CD8-positive, alpha-beta memory T cell (primary cell): ENCODE measurements at regions not wholly inside any gene's neighbourhood (a gene's known extent, or its start where the extent isn't known, plus 50 kb on each side); places are given as distances from the start of the nearest gene placed in this dataset.
"Not testable (repeated sequence)": the region's sequence is repeated elsewhere in the genome, so short reads cannot be mapped to it uniquely, and the experiment has no call there.

Experiments
- CTCF ChIA-PET: fragments of 350-600 bp; sonication (Branson Sonifier 250); formaldehyde crosslinking; loops from one replicate; lab custom pipeline; 2021; ENCODE audit warnings: antibody characterized with exemption; lab: Charles Lee
- POLR2A ChIA-PET: fragments of 350-600 bp; sonication (Branson Sonifier 250); formaldehyde crosslinking; loops from one replicate; lab custom pipeline; 2021; ENCODE audit warnings: antibody characterized with exemption; lab: Charles Lee
- DNase-seq, 5 donors: peaks; one replicate each; pipeline versions ENCODE4 v3.0.0 to v3.0.0-alpha.2; 2020 to 2022; ENCODE audit warnings: mixed read lengths in 1 of 5
- H3K27ac ChIP-seq: one replicate; pipeline ENCODE4 v1.7.0; 2013; ENCODE audit warnings: low read depth, mild to moderate bottlenecking, low read length, moderate library complexity
- H3K27me3 ChIP-seq: 2 replicates; pipeline ENCODE4 v1.7.0; 2013; ENCODE audit warnings: low read length, mild to moderate bottlenecking; ENCODE audit not compliant: insufficient read depth, poor library complexity, severe bottlenecking
- H3K36me3 ChIP-seq: 2 replicates; pipeline ENCODE4 v1.7.0; 2013; ENCODE audit warnings: mild to moderate bottlenecking, low read length, moderate library complexity; ENCODE audit not compliant: insufficient read depth
- H3K4me1 ChIP-seq: 2 replicates; pipeline ENCODE4 v1.7.0; 2013; ENCODE audit warnings: mild to moderate bottlenecking, low read length, moderate library complexity; ENCODE audit not compliant: insufficient read depth
- H3K4me3 ChIP-seq: 2 replicates; pipeline ENCODE4 v1.7.0; 2013; ENCODE audit warnings: mild to moderate bottlenecking, low read length
- H3K9me3 ChIP-seq: 2 replicates; pipeline ENCODE4 v1.7.0; 2013; ENCODE audit warnings: mild to moderate bottlenecking, low read length
- H3K27ac Mint-ChIP-seq, 8 donors: one replicate each; pipeline ENCODE4 v1.8.0; 2020 to 2021; ENCODE audit warnings: mixed read lengths in 8 of 8, mild to moderate bottlenecking in 6 of 8, inconsistent platforms in 3 of 8, moderate library complexity in 3 of 8
- H3K27me3 Mint-ChIP-seq, 2 donors: one replicate each; pipeline ENCODE4 v1.8.0; 2020 to 2021; ENCODE audit warnings: mixed read lengths in 2 of 2, mild to moderate bottlenecking in 1 of 2, moderate library complexity in 1 of 2
- H3K36me3 Mint-ChIP-seq, 3 donors: one replicate each; pipeline ENCODE4 v1.8.0; 2020 to 2021; ENCODE audit warnings: mixed read lengths in 3 of 3, inconsistent platforms in 1 of 3, mild to moderate bottlenecking in 1 of 3
- H3K4me1 Mint-ChIP-seq, 3 donors: one replicate each; pipeline ENCODE4 v1.8.0; 2020 to 2021; ENCODE audit warnings: mixed read lengths in 3 of 3, inconsistent platforms in 1 of 3, mild to moderate bottlenecking in 1 of 3
- H3K4me3 Mint-ChIP-seq, 7 donors: one replicate each; pipeline ENCODE4 v1.8.0; 2020 to 2021; ENCODE audit warnings: mixed read lengths in 7 of 7, mild to moderate bottlenecking in 6 of 7, moderate library complexity in 4 of 7, inconsistent platforms in 2 of 7
- H3K9me3 Mint-ChIP-seq, 5 donors: one replicate each; pipeline ENCODE4 v1.8.0; 2020 to 2022; ENCODE audit warnings: mixed read lengths in 5 of 5, mild to moderate bottlenecking in 3 of 5, moderate library complexity in 2 of 5, inconsistent platforms in 1 of 5

- no peak overlapping the region for H3K4me3 Mint-ChIP-seq
- POLR2A ChIA-PET = no interaction called here
Observed at GRCh38 chr7:10429511-10429910, 544.2 kb upstream of the PHF14 start.

GRCh38 chr7:10436302-10436701 lies 537.4 kb upstream of the PHF14 start:
- CTCF ChIA-PET = no interaction called here

More at GRCh38 chr7:10429511-10429910, 544.2 kb upstream of the PHF14 start:
- no peaks in the 10 kb centered on the region for H3K27me3 ChIP-seq
- no peaks in the 10 kb centered on the region for H3K27me3 Mint-ChIP-seq
- H3K4me1 ChIP-seq = no peaks in the 10 kb centered on the region
- no peak overlapping the region for H3K27ac Mint-ChIP-seq
- H3K27ac ChIP-seq = no peak overlapping the region
- CTCF ChIA-PET = no interaction called here
- no peaks in the 10 kb centered on the region for H3K4me1 Mint-ChIP-seq
- no peaks in the 10 kb centered on the region for H3K9me3 ChIP-seq
- H3K36me3 ChIP-seq = no peaks in the 10 kb centered on the region
- peaks cover under 1 to 7% (median 2%) of the 10 kb centered on the region in 5 donors for H3K9me3 Mint-ChIP-seq
- no peak overlapping the region for H3K4me3 ChIP-seq
- DNase-seq = no peak
- H3K36me3 Mint-ChIP-seq = no peaks in the 10 kb centered on the region

GRCh38 chr7:10439027-10439426 lies 534.6 kb upstream of the PHF14 start:
- CTCF ChIA-PET = no interaction called here
- POLR2A ChIA-PET = no interaction called here
- Histone ChIP-seq H3K36me3 (no peaks in the 10 kb centered on the region), H3K9me3 (no peaks in the 10 kb centered on the region), H3K27ac (no peak overlapping the region), H3K27me3 (no peaks in the 10 kb centered on the region), H3K4me3 (no peak overlapping the region), H3K4me1 (no peaks in the 10 kb centered on the region)
- no peak for DNase-seq
- no peaks in the 10 kb centered on the region for H3K36me3 Mint-ChIP-seq
- no peak overlapping the region for H3K4me3 Mint-ChIP-seq
- no peak overlapping the region for H3K27ac Mint-ChIP-seq
- peaks cover 3 to 19% (median 4%) of the 10 kb centered on the region in 5 donors for H3K9me3 Mint-ChIP-seq
- H3K4me1 Mint-ChIP-seq = no peaks in the 10 kb centered on the region
- H3K27me3 Mint-ChIP-seq = no peaks in the 10 kb centered on the region

More at GRCh38 chr7:10436302-10436701, 537.4 kb upstream of the PHF14 start:
- no peaks in the 10 kb centered on the region for H3K9me3 ChIP-seq
- Mint-ChIP-seq H3K36me3 (no peaks in the 10 kb centered on the region), H3K27ac (no peak overlapping the region), H3K4me3 (no peak overlapping the region), H3K9me3 (peaks cover 2 to 12% (median 4%) of the 10 kb centered on the region in 5 donors), H3K27me3 (no peaks in the 10 kb centered on the region), H3K4me1 (no peaks in the 10 kb centered on the region)
- no peak overlapping the region for H3K4me3 ChIP-seq
- POLR2A ChIA-PET = no interaction called here
- no peak for DNase-seq
- H3K36me3 ChIP-seq = no peaks in the 10 kb centered on the region
- no peaks in the 10 kb centered on the region for H3K27me3 ChIP-seq
- no peaks in the 10 kb centered on the region for H3K4me1 ChIP-seq
- H3K27ac ChIP-seq = no peak overlapping the region

- Histone ChIP-seq H3K9me3 (peaks cover 4% of the 10 kb centered on the region), H3K4me3 (no peak overlapping the region), H3K4me1 (no peaks in the 10 kb centered on the region), H3K27ac (no peak overlapping the region), H3K36me3 (no peaks in the 10 kb centered on the region), H3K27me3 (no peaks in the 10 kb centered on the region)
- ChIA-PET CTCF (no interaction called here), POLR2A (no interaction called here)
- no peak for DNase-seq
- Mint-ChIP-seq H3K4me1 (no peaks in the 10 kb centered on the region), H3K27me3 (no peaks in the 10 kb centered on the region), H3K4me3 (no peak overlapping the region), H3K9me3 (peaks cover 2 to 22% (median 8%) of the 10 kb centered on the region in 5 donors), H3K27ac (no peak overlapping the region), H3K36me3 (no peaks in the 10 kb centered on the region)
Observed at GRCh38 chr7:10455936-10456335, 517.7 kb upstream of the PHF14 start.

- CTCF ChIA-PET = no interaction called here
- Mint-ChIP-seq H3K27ac (no peak overlapping the region), H3K36me3 (no peaks in the 10 kb centered on the region), H3K9me3 (peaks cover 2 to 22% (median 8%) of the 10 kb centered on the region in 5 donors), H3K27me3 (no peaks in the 10 kb centered on the region), H3K4me1 (no peaks in the 10 kb centered on the region), H3K4me3 (no peak overlapping the region)
- POLR2A ChIA-PET = no interaction called here
- Histone ChIP-seq H3K4me3 (no peak overlapping the region), H3K9me3 (no peaks in the 10 kb centered on the region), H3K27ac (no peak overlapping the region), H3K36me3 (no peaks in the 10 kb centered on the region), H3K27me3 (no peaks in the 10 kb centered on the region), H3K4me1 (no peaks in the 10 kb centered on the region)
- DNase-seq = no peak
Observed at GRCh38 chr7:10460474-10460873, 513.2 kb upstream of the PHF14 start.

GRCh38 chr7:10463701-10464100 lies 510.0 kb upstream of the PHF14 start:
- no peaks in the 10 kb centered on the region for H3K27me3 Mint-ChIP-seq
- Histone ChIP-seq H3K27ac (no peak overlapping the region), H3K4me1 (no peaks in the 10 kb centered on the region), H3K9me3 (no peaks in the 10 kb centered on the region), H3K4me3 (no peak overlapping the region), H3K27me3 (no peaks in the 10 kb centered on the region), H3K36me3 (no peaks in the 10 kb centered on the region)
- no peaks in the 10 kb centered on the region for H3K36me3 Mint-ChIP-seq
- DNase-seq = no peak
- H3K27ac Mint-ChIP-seq = no peak overlapping the region
- no peaks in the 10 kb centered on the region for H3K4me1 Mint-ChIP-seq
- ChIA-PET CTCF (no interaction called here), POLR2A (no interaction called here)
- peaks cover 0 to 5% (median 0%) of the 10 kb centered on the region in 5 donors for H3K9me3 Mint-ChIP-seq
- no peak overlapping the region for H3K4me3 Mint-ChIP-seq

- H3K4me3 Mint-ChIP-seq, POLR2A ChIA-PET, DNase-seq, H3K4me1 Mint-ChIP-seq, H3K4me1 ChIP-seq, H3K27me3 Mint-ChIP-seq, H3K36me3 Mint-ChIP-seq, CTCF ChIA-PET, H3K27ac ChIP-seq, H3K4me3 ChIP-seq, H3K36me3 ChIP-seq, H3K27ac Mint-ChIP-seq, H3K27me3 ChIP-seq, H3K9me3 Mint-ChIP-seq, H3K9me3 ChIP-seq: not testable (repeated sequence)
Observed at GRCh38 chr7:10465536-10465935, 508.1 kb upstream of the PHF14 start.

- Histone ChIP-seq H3K27ac (no peak overlapping the region), H3K4me3 (no peak overlapping the region), H3K4me1 (no peaks in the 10 kb centered on the region), H3K9me3 (no peaks in the 10 kb centered on the region), H3K27me3 (no peaks in the 10 kb centered on the region), H3K36me3 (no peaks in the 10 kb centered on the region)
- Mint-ChIP-seq H3K9me3 (no peaks in the 10 kb centered on the region), H3K27ac (no peak overlapping the region), H3K4me3 (no peak overlapping the region), H3K27me3 (no peaks in the 10 kb centered on the region), H3K4me1 (no peaks in the 10 kb centered on the region), H3K36me3 (no peaks in the 10 kb centered on the region)
- CTCF ChIA-PET = no interaction called here
- no peak for DNase-seq
- POLR2A ChIA-PET = no interaction called here
Observed at GRCh38 chr7:10468908-10469307, 504.8 kb upstream of the PHF14 start.

- H3K27me3 Mint-ChIP-seq = no peaks in the 10 kb centered on the region
- H3K27ac ChIP-seq = no peak overlapping the region
- no peak overlapping the region for H3K27ac Mint-ChIP-seq
- CTCF ChIA-PET = no interaction called here
- no peak for DNase-seq
- H3K36me3 Mint-ChIP-seq = no peaks in the 10 kb centered on the region
- H3K4me3 Mint-ChIP-seq = no peak overlapping the region
- H3K4me3 ChIP-seq = no peak overlapping the region
- no peaks in the 10 kb centered on the region for H3K4me1 Mint-ChIP-seq
- POLR2A ChIA-PET = no interaction called here
- H3K9me3 ChIP-seq = no peaks in the 10 kb centered on the region
- no peaks in the 10 kb centered on the region for H3K36me3 ChIP-seq
- no peaks in the 10 kb centered on the region for H3K27me3 ChIP-seq
- no peaks in the 10 kb centered on the region for H3K4me1 ChIP-seq
- H3K9me3 Mint-ChIP-seq = no peaks in the 10 kb centered on the region
Observed at GRCh38 chr7:10469476-10469875, 504.2 kb upstream of the PHF14 start.
